ENCODE measurements at regions not wholly inside any gene's neighbourhood (a gene's known extent, or its start where the extent isn't known, plus 50 kb on each side); places are given as distances from the start of the nearest gene placed in this dataset.
A peak's percentile ranks its signal among the peaks of the same experiment; 100 is the strongest.

DNA sequence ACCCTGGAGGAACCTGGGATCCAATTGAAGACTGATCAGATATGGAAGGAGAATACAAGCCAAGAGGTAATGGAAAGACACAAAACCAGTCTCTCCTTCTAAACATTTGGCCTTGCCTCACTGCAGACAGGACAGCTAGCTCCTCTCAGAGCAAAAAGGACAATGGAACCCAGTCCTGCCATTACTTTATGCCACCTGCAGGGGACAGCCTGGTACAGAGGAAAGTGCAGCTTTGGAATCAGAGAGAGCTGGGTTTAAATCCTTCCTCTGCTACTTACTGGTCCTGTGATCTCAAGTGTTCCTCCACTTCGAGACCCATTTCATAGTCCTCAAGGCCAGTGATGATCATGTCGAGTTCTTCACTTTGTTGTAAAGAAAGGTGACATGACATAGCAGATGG, 159.4 kb upstream of the SMAD3 start:
- TF ChIP-seq CTCF (IDR thresholded peaks at IDR 0.05; ENCODE audit: low read depth, low read length): peak; percentile 16
- no peak overlapping the region for H3K4me3 ChIP-seq (replicated peaks in 1 of 2; ENCODE audit: low read depth in 2 of 2, low read length in 2 of 2)
- no peak for DNase-seq (ENCODE audit: low read depth in 2 of 2)

DNA sequence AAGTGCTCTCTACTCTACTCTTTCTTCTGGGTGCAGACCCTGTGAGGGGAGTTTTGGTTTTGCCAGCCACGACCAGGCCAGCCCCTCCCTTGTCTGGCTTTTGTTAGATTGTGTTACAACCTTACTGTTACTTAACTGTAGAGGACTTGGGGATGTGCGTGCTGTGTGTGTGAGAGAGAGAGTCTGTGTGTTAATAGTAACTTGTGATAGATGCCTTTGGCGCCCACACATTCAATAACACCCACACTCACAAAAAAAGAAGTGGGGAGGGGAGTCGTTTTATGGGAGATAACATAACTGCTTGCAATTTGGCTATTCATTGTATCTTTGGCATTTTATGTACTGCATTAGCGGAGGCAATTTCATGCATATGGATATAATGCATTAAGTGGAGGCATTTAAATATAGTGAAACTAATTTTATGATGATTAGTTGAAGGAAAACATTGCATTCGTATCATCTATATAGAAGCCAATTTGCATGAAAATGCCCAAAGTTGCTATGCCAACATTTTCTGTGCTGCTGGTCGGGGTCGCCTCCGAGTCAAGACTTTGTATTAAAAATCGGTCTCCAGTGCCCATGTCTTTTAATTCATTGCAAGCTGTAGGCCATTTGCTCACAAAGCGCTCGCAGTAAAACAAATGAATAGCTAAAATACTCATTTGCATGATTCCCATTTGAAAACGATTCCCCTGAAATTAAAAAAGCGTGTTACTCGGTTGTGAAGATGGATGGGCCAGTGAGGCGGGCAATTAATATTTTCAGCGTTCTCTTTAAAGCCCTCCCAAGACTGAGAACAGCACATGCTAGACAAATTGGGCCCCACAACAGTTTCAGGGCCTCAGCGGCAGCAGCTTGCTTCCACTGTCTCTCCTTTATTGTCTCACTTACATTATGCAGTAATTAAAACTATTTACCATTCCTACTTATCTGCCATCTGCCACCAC, 158.5 kb upstream of the SMAD3 start:
- H3K4me3 ChIP-seq (replicated peaks in 1 of 2; ENCODE audit: low read depth in 2 of 2, low read length in 2 of 2): no peak overlapping the region
- no peak for TF ChIP-seq CTCF (IDR thresholded peaks at IDR 0.05; ENCODE audit: low read depth, low read length)
- no peak for DNase-seq (ENCODE audit: low read depth in 2 of 2)

- no peak for TF ChIP-seq CTCF (IDR thresholded peaks at IDR 0.05; ENCODE audit: low read depth, low read length)
- H3K4me3 ChIP-seq (replicated peaks in 1 of 2; ENCODE audit: low read depth in 2 of 2, low read length in 2 of 2): no peak overlapping the region
- peak in 1 of 2 donors; percentile 55 for DNase-seq (ENCODE audit: low read depth in 2 of 2)
Measured at GRCh38 chr15:66907826-66908743, 157.3 kb upstream of the SMAD3 start.

DNA sequence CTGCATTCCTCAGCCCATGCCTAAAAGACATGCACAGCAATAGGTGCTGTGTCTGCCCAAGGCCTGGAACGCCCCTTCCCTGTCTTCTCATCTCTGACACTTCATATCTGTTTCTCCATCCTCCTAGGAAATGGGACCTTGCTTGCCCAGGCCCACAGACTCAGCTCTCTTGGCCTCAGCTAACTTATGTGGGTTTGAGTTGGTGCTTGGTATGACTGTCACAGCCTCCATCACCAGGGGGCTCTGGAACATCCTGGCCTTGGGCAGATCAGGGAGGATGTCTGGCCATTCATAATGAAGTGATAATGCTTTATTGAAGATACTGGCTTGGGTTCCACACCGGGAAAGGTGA, 156.7 kb upstream of the SMAD3 start:
- DNase-seq (ENCODE audit: low read depth in 2 of 2): no peak
- TF ChIP-seq CTCF (IDR thresholded peaks at IDR 0.05; ENCODE audit: low read depth, low read length): no peak
- H3K4me3 ChIP-seq (replicated peaks in 1 of 2; ENCODE audit: low read depth in 2 of 2, low read length in 2 of 2): no peak overlapping the region

- no peak overlapping the region for H3K4me3 ChIP-seq (replicated peaks in 1 of 2; ENCODE audit: low read depth in 2 of 2, low read length in 2 of 2)
- no peak for DNase-seq (ENCODE audit: low read depth in 2 of 2)
- no peak for TF ChIP-seq CTCF (IDR thresholded peaks at IDR 0.05; ENCODE audit: low read depth, low read length)
Measured at GRCh38 chr15:66909381-66909890, 156.0 kb upstream of the SMAD3 start.

DNA sequence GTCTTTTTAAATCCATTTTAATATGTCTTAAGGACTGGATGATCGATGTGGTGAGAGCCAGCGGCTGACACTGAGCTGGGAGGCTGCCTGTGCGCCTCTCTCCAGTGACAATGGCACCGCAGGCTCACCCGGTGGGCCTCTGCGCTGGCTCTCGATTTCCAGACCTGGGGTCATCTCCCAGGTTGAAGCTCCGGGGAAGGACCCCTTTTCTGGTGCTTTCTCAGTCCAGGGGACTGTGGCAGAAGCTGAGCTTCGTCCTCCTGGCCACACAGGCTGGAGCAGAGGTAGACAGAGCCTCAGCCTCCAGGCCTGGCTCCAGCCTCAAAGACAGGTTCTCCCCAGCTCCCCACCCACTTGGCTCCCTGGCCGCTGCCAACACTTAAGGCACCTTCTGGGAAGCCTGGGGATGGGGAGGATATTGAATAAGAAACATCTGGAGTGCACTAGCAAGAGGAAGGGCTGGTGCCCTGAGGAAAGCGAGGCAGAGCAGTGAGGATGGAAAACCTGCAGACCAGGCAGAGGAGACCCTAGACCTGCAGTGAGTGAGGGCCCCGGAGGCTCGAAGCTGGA, 154.2 kb upstream of the SMAD3 start:
- TF ChIP-seq CTCF (IDR thresholded peaks at IDR 0.05; ENCODE audit: low read depth, low read length): no peak
- no peak overlapping the region for H3K4me3 ChIP-seq (replicated peaks in 1 of 2; ENCODE audit: low read depth in 2 of 2, low read length in 2 of 2)
- DNase-seq (ENCODE audit: low read depth in 2 of 2): no peak

Measured in cardiac fibroblast (primary cell).